ENCODE measurements at regions not wholly inside any gene's neighbourhood (a gene's known extent, or its start where the extent isn't known, plus 50 kb on each side); places are given as distances from the start of the nearest gene placed in this dataset.

DNA sequence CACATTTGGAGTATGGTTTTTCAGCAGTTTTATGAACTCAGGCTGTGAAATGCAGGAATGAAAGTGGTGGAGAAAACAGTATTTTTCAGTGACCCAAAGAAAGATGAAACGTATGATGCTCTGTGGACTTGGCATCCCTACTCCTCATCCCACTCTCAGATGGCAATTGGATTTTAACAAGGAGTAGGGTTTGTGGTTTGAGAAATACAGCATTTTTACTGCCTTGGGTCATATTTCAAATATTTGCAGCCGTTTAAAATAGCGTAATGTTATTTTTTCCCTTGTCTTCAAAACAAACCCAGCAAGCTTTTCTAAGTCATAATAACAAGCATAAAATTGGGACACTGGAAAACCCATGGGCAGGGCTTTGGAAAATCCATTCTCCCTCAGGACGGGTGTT, 117.2 kb upstream of the LRIG1 start:
- TF ChIP-seq, protein P1, sequence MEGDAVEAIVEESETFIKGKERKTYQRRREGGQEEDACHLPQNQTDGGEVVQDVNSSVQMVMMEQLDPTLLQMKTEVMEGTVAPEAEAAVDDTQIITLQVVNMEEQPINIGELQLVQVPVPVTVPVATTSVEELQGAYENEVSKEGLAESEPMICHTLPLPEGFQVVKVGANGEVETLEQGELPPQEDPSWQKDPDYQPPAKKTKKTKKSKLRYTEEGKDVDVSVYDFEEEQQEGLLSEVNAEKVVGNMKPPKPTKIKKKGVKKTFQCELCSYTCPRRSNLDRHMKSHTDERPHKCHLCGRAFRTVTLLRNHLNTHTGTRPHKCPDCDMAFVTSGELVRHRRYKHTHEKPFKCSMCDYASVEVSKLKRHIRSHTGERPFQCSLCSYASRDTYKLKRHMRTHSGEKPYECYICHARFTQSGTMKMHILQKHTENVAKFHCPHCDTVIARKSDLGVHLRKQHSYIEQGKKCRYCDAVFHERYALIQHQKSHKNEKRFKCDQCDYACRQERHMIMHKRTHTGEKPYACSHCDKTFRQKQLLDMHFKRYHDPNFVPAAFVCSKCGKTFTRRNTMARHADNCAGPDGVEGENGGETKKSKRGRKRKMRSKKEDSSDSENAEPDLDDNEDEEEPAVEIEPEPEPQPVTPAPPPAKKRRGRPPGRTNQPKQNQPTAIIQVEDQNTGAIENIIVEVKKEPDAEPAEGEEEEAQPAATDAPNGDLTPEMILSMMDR (IDR thresholded peaks at IDR 0.05; ENCODE audit: low read depth, low read length) = no peak
- no peak overlapping the region for H3K4me3 ChIP-seq (ENCODE audit: low read depth, low read length)

DNA sequence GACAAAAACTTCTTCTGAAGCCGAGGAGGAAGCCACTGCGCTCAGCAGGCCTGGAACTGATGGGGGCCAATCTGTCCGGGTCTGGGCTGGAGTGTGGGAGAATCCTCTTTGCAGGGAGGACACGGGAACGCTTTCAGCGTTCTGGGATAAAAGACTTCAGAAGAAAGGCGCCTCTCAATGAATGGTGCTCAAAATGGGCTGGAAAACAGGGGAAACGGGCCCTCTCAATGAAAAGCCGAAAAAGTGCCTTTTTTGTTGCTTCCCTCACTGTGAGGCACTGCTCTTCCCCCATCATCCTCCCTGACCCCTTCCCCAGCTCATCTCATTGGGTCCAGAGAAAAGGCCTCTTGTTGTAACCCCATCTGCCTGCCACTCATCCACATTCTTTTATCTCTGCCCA, 119.5 kb upstream of the LRIG1 start:
- TF ChIP-seq, protein P1 (IDR thresholded peaks at IDR 0.05; ENCODE audit: low read depth, low read length) = no peak
- no peak overlapping the region for H3K4me3 ChIP-seq (ENCODE audit: low read depth, low read length)

DNA sequence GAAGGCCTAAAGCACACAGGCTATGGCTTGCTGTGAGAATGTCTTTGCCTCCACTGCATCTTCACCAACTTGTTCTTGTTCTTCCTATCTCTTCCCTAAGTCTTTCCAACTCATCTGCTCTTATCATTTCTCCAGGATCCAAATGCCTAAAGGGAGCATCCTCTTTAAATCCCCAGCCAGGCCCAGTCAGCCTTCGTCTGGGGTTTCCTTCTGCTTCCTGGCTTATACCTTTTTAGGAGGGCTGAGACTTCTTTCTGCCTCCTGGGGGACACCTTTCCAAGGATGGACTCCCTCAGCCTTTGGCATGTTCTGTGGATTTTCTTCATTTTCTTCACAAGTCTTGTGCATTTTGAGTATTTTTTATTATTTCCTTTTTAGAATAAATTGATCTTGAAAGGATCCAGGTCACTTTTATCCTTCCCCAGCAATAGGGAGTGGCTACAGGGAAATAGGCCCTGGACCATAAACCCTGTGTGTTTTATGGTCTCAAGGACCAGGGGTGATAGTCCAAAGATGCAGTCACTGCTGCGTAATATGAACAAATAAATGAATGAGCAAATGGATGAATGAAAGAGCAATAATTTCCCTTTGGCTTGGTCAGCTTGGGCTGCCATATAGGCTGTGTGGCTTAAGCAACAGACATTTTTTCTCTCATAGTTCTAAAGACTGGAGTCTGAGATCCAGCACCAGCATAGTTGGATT, 122.1 kb upstream of the LRIG1 start:
- no peak overlapping the region for H3K4me3 ChIP-seq (ENCODE audit: low read depth, low read length)
- TF ChIP-seq, protein P1 (IDR thresholded peaks at IDR 0.05; ENCODE audit: low read depth, low read length) = no peak

DNA sequence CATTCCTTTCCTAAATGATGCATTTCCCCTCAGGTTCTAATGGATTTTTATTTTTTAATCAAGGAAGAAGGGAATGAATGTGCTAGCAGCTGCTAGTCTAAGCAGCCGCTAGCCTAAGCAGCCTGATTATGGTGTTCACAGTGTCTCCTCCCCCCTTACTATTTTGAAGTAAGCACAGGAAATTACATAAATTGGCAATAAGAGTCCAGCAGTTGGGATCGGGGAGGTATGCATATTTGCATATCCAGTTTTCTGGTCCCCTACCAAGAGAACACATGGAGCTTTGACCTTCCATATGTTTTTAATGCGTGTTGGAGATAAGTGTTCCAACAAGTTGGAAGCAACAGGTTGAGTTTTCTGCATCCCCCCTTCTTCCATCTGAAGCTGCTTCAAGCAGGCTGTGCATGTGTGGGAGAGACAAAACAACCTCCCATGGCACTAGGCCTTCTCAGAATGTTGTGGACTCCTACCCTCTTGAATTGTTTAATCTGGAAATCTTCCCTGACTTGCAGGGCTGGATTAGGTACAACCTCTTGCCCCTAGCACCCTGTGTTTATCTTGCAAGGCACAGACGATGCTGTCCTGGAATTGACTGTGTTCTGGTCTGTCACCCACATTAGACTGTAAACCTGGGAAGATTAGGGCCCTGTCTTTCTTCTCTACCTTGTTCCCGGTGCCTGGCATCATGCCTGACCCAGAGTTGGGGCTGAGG, 124.8 kb upstream of the LRIG1 start:
- no peak overlapping the region for H3K4me3 ChIP-seq (ENCODE audit: low read depth, low read length)
- TF ChIP-seq, protein P1 (IDR thresholded peaks at IDR 0.05; ENCODE audit: low read depth, low read length) = no peak

GRCh38 chr3:66629150-66629981, 128.5 kb upstream of the LRIG1 start:
- TF ChIP-seq, protein P1 (IDR thresholded peaks at IDR 0.05; ENCODE audit: low read depth, low read length) = no peak
- H3K4me3 ChIP-seq (ENCODE audit: low read depth, low read length) = no peak overlapping the region

GRCh38 chr3:66629982-66630368, 129.2 kb upstream of the LRIG1 start:
- TF ChIP-seq, protein P1 (IDR thresholded peaks at IDR 0.05; ENCODE audit: low read depth, low read length) = no peak
- H3K4me3 ChIP-seq (ENCODE audit: low read depth, low read length) = no peak overlapping the region
